Type B pancreatic cell (in vitro differentiated cells): ENCODE measurements at regions not wholly inside any gene's neighbourhood (a gene's known extent, or its start where the extent isn't known, plus 50 kb on each side); places are given as distances from the start of the nearest gene placed in this dataset.

ENCODE experiments used
- DNase-seq: peaks from one replicate; pipeline ENCODE4 v3.0.0; 2021; ENCODE audit warnings: mixed read lengths; ENCODE audit not compliant: unreplicated experiment; ENCODE audit errors: extremely low spot score
- H3K27ac Mint-ChIP-seq: 2 replicates; pipeline ENCODE4 v1.8.0; 2021; ENCODE audit warnings: mild to moderate bottlenecking, mixed read lengths
- H3K27me3 Mint-ChIP-seq: 2 replicates; pipeline ENCODE4 v1.8.0; 2021; ENCODE audit warnings: mixed read lengths
- H3K36me3 Mint-ChIP-seq: 2 replicates; pipeline ENCODE4 v1.8.0; 2021; ENCODE audit warnings: mixed read lengths
- H3K4me1 Mint-ChIP-seq: one replicate; pipeline ENCODE4 v1.8.0; 2021; ENCODE audit warnings: mixed read lengths; ENCODE audit not compliant: unreplicated experiment
- H3K4me3 Mint-ChIP-seq: 2 replicates; pipeline ENCODE4 v1.8.0; 2021; ENCODE audit warnings: mild to moderate bottlenecking, mixed read lengths
- H3K9me3 Mint-ChIP-seq: 2 replicates; pipeline ENCODE4 v1.8.0; 2021; ENCODE audit warnings: mixed read lengths
- CTCF ChIP-seq: fragments of 200-600 bp; sonication (generic); conservative IDR thresholded peaks from 2 replicates; pipeline ENCODE4 v1.5.0; 2021; ENCODE audit warnings: antibody characterized with exemption, mild to moderate bottlenecking

GRCh38 chr17:73787076-73788059, 143.1 kb upstream of the SDK2 start:
- H3K36me3 Mint-ChIP-seq = no peaks in the 10 kb centered on the region
- H3K27me3 Mint-ChIP-seq = peaks cover 38% of the 10 kb centered on the region
- H3K4me3 Mint-ChIP-seq = no peak overlapping the region
- no peak overlapping the region for H3K27ac Mint-ChIP-seq
- TF ChIP-seq CTCF = no peak
- H3K9me3 Mint-ChIP-seq = no peaks in the 10 kb centered on the region
- no peak for DNase-seq
- peaks cover 28% of the 10 kb centered on the region for H3K4me1 Mint-ChIP-seq

GRCh38 chr17:73788111-73788510, 143.9 kb upstream of the SDK2 start:
- H3K4me1 Mint-ChIP-seq = peaks cover 28% of the 10 kb centered on the region
- no peak overlapping the region for H3K27ac Mint-ChIP-seq
- H3K36me3 Mint-ChIP-seq = no peaks in the 10 kb centered on the region
- H3K27me3 Mint-ChIP-seq = peaks cover 36% of the 10 kb centered on the region
- DNase-seq = no peak
- no peak overlapping the region for H3K4me3 Mint-ChIP-seq
- TF ChIP-seq CTCF = no peak
- H3K9me3 Mint-ChIP-seq = no peaks in the 10 kb centered on the region

GRCh38 chr17:73791121-73791520, 146.9 kb upstream of the SDK2 start:
- H3K9me3 Mint-ChIP-seq = no peaks in the 10 kb centered on the region
- no peak overlapping the region for H3K4me3 Mint-ChIP-seq
- H3K36me3 Mint-ChIP-seq = no peaks in the 10 kb centered on the region
- H3K27ac Mint-ChIP-seq = no peak overlapping the region
- H3K4me1 Mint-ChIP-seq = peaks cover 20% of the 10 kb centered on the region
- peaks cover 25% of the 10 kb centered on the region for H3K27me3 Mint-ChIP-seq
- no peak for DNase-seq
- TF ChIP-seq CTCF = no peak

GRCh38 chr17:73791631-73792030, 147.4 kb upstream of the SDK2 start:
- no peak for TF ChIP-seq CTCF
- Mint-ChIP-seq H3K36me3 (no peaks in the 10 kb centered on the region), H3K4me1 (peaks cover 16% of the 10 kb centered on the region), H3K27ac (no peak overlapping the region), H3K4me3 (no peak overlapping the region), H3K9me3 (no peaks in the 10 kb centered on the region), H3K27me3 (peaks cover 21% of the 10 kb centered on the region)
- DNase-seq = no peak

GRCh38 chr17:73792994-73793393, 148.7 kb upstream of the SDK2 start:
- H3K4me3 Mint-ChIP-seq = no peak overlapping the region
- H3K27me3 Mint-ChIP-seq = peaks cover 20% of the 10 kb centered on the region
- H3K9me3 Mint-ChIP-seq = no peaks in the 10 kb centered on the region
- H3K36me3 Mint-ChIP-seq = no peaks in the 10 kb centered on the region
- TF ChIP-seq CTCF = no peak
- no peak overlapping the region for H3K27ac Mint-ChIP-seq
- DNase-seq = no peak
- peaks cover 12% of the 10 kb centered on the region for H3K4me1 Mint-ChIP-seq
